NCI-H2081 treated with DMSO at 0.1 percent for 48 hours (cell line): ENCODE measurements at regions not wholly inside any gene's neighbourhood (a gene's known extent, or its start where the extent isn't known, plus 50 kb on each side); places are given as distances from the start of the nearest gene placed in this dataset.
"Not testable (repeated sequence)": the region's sequence is repeated elsewhere in the genome, so short reads cannot be mapped to it uniquely, and the experiment has no call there.

Experiments used
- DNase-seq: peaks from one replicate; lab custom pipeline; 2025; lab: John Stamatoyannopoulos, UW

DNA sequence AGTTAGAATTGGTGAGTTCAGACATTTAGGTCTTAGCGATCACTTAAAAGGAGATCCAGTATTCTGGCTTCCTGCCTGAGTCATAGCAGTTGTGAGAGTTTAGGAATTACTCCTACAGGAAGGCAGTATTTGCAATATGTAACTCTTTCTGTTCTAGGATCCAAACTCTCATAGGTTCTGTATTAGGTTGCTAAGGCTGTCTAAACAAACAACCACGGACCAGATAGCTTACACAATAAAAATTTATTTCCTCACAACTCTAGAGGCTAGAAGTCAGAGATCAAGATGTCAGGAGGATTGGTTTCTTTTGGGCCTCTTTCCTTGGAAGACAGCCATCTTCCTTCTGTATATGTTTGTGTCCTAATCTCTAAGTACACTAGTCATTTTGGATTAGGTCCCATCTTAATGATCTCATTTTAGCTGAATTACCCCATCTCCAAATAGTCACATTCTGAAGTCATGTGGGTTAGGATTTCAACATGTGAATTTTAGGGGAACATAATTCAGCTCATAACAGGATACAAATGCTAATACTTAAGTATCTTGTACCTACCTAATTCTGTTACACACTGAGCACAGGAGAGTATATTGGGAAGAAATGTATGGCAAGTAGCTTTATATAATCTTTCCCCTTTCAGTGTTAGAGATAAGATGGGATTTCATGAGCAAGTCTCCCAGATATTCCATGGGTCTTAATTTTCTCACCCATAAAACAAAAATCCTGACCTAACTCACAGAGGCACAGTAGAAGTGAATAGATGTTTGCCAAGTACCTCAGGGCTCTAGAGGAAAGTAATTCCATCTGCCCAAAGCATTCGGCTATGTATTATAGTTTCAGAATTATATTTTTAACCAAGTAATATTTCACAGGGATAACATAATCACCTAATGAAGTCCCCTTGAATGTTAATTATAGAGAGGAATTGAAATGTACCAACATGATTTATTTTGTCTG lies 144.4 kb downstream of the PTBP2 start:
- DNase-seq = no peak

GRCh38 chr1:96872757-96873156 lies 151.2 kb downstream of the PTBP2 start:
- DNase-seq = no peak

DNA sequence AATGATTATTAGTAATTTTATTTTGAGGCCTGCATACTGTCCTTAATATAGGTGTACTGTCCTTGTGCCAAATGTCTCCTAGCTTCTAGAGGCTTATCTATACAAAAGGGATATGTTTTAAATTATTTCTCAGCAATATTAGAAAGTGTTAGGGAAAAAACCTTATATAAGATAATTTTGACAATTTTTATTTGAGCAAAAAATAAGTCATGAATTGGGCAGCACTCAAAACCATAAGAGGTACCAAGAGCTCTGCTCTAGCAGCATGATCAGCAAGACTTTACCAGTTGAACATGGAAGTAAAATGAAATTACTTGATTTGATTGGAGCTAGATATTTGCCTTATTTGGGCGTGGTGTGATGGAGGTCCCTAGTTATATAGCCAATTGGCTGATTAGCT lies 157.1 kb downstream of the PTBP2 start:
- no peak for DNase-seq

- DNase-seq = no peak
These were observed 159.0 kb downstream of the PTBP2 start for GRCh38 chr1:96880626-96881025.

DNA sequence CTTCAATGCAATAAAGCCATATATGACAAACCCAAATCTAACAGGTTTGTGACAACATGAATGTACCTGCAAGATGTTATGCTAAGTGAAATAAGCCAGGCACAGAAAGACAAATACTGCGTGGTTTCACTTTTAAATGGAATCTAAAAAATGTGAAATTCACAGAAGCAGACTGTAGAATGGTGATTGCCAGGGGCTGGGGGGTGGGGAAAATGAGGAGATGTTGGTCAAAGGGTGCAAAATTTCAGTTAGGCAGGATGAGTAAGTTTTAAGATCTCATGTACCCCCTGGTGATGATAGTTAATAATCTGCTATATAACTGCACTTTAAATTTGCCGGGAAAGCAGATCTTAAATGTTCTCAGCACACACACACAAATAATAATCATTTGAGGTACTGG lies 160.5 kb downstream of the PTBP2 start:
- no peak for DNase-seq

DNA sequence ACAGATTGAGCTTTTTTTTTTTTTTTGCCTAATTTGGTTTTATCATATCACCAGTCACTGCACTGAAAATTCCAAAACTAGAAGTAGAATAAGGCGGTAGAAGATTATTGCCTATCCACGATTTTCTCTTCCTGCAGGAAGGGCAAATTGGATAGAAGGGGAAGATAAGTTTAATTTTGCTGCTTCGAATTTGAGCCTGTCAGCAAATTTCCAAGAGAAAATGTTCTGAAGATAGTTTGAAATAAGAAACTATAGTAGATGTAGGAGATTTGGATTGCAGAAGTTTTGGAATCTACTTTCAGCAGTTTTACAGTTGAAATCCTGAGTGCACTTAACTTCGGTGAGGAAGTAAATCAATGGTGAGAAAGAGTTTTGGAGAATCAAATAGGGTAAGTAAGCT lies 164.9 kb downstream of the PTBP2 start:
- no peak for DNase-seq

DNA sequence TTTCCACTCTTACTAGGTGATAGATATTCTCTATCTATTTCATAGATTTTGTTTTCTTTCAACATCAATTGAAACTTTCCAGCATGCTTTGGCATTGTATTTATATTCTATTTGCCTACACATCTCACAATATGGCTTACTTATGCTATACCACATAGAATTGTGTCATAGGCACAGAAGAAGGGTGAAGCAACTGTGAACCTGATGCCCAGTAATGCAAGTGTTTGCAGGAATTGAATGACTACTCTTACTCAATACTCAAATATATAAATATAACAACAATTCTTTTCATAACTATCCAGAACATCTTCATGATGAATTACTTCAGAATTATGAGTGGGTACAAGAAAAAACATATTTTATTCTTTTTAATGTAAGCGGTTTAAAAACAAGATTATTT lies 165.9 kb downstream of the PTBP2 start:
- no peak for DNase-seq

DNA sequence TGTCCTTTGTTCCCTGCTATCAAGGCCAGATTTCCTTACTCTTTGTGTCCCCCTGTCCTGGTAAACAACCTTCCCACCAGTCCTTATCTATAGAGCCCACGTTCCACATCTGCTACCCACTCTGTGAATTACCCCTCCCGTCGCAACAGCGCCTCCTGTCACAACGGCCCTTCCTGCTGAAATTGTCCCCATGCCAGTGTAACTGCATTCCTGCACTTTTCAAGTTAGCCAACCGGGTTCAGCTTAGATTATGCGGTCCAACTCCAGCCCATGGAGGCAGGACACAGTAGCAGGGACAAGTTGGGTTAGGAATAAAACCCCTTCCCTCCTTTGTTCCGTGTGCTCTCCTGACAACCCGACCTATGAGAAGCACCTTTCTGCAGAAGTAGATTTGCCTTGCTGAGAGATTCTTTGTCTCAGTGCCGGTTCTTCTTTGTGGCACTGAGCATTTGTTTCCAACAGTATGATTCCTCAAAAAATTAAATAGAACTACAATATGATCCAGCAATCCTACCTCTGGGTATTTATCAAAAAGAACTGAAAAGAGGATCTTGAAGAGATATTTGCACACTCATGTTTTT lies 180.3 kb downstream of the PTBP2 start:
- DNase-seq = no peak

DNA sequence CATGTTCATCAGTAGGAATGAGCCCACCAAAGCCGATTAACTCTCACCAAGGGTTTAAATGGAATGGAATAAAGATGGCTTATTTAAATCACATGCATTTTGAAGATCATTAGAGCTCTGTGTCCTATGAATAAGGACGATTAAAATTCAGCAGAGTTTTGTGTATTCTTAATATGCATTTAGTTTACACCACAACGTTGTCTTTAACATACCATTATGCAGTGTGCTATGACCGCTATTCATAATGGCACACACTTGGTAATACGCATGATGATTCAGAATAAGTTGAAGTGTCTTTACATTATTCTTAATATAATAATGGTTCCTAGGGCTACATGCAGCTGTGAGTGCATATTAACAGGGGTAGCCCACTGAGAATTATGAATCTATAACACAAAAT lies 190.7 kb downstream of the PTBP2 start:
- DNase-seq = no peak

DNA sequence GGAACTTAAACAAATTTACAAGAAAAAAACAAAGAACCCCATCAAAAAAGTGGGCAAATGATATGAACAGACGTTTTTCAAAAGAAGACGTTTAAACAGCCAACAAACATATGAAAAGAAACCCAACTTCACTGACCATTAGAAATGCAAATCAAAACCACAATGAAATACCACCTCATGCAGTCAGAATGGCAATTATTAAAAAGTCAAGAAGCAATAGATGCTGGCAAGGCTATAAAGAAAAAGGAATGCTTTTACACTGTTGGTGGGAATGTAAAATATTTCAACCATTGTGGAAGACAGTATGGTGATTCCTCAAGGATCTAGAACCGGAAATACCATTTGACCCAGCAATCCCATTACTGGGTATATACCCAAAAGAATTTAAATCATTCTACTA lies 194.1 kb downstream of the PTBP2 start:
- DNase-seq = not testable (repeated sequence)

DNA sequence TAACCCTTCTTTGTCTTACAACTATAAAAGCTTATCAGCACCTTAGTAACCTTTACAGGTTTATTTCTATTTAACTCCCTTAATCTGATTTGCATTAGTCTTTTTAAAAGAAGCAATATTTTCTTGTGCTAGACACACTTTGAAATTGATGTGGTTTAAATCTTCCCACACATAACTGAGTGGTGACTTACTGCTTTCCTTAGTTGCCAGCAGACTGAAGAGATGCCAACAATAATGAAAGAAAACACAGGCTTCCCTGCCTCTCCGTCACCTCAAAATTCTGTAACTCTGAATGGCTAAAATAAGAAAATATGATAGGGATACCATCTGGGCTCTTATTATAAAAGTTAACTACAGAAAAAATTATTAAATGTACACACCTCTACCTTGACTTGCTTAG lies 196.8 kb downstream of the PTBP2 start:
- DNase-seq = no peak

DNA sequence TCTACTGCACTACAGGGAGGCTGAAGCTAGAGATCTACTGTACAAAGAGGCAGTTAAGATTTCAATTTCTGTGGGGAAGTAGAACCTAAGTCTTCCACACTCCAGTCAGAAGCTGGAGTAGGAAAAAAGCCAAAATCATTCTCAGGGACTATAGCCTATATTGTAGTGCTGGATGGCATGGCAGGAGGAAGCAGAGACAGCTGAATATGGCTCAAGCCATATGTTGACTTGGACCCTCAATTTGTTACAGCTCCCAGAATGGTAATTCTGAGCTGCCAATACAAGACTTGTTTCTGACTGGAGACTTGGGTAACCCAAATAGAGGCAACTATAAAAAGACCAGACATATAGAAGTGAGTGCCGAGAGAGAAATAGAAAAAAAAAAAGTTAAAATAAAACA lies 200.6 kb downstream of the PTBP2 start:
- DNase-seq = no peak

- DNase-seq = no peak
These were observed 202.2 kb downstream of the PTBP2 start for GRCh38 chr1:96923753-96924152.

- DNase-seq = no peak
These were observed 204.6 kb downstream of the PTBP2 start for GRCh38 chr1:96926176-96926575.

DNA sequence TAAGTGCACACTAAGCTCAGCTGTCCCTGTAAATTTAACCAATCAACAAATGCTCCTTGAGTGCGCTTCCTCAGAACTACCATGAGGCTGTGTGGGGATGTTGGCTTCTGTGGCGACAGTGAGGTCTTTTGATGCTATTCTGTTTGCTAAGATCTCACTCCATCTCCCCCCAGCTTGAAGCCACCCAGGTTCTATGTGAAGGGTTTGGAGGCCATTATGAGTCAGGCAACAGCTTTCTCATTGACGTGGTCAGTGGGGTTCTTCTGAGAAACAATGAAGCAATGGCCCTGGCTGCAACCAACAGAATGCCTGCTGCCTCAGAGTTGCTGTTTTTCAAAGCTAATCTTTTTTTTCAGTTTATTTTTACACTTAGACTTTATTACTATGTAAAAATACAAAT lies 205.5 kb downstream of the PTBP2 start:
- no peak for DNase-seq

DNA sequence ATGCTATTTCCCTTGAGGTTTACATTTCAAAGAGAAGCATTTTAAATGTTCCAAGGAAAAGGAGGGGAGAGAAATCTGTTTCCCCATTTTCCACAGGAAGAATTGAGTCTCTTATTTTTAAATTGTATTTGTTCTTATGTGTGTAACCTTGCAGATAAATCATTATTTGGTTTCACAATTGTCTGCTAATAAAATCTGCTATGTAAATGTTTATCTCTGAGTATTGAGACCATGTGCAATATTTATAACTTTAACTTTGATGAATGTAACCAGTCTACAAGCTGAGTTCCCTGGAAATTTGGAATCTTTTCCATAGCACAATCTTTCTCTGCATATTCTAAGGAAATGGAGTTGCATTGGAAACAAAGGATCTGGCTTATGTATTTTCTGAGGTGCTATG lies 209.6 kb downstream of the PTBP2 start:
- DNase-seq = no peak

- no peak for DNase-seq
These were observed 212.7 kb downstream of the PTBP2 start for GRCh38 chr1:96934282-96934681.

GRCh38 chr1:96944432-96945092 lies 223.0 kb downstream of the PTBP2 start:
- no peak for DNase-seq

GRCh38 chr1:96945509-96946084 lies 224.0 kb downstream of the PTBP2 start:
- DNase-seq = no peak

DNA sequence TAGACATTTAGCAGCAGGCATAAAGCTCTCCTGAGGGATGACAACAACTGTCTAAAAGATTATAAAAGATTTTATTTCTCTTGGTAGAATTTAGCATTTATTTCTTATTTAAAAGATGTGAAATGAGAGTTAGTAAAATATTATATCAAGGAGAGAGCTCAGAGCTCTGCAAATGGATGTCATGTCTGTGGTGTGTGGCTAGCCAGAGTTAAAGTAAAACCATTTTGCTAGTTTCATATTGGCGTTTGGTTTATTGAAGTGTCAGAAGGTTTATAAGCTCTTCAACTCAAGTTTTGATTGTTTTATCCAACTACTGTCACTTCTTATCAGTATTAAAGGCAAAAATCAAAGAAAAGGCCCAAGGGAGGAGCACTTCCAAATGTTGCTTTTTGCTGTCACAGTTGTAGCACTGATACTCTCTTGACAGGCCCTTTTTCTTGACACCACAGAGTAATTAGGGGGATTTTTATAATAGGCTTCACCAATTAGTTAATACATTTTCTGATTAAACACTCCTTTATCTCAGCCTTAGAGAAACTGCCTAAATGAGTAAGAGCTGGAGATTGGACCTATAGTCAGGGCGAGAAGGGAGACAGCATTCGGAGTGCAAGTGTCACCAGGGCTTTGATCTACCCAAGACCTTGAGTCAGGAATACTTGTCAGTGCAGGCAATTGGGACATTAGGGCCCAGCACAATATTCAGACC lies 233.9 kb downstream of the PTBP2 start:
- no peak for DNase-seq

GRCh38 chr1:96962216-96962615 lies 240.6 kb downstream of the PTBP2 start:
- DNase-seq = no peak

GRCh38 chr1:96962751-96963211 lies 241.2 kb downstream of the PTBP2 start:
- DNase-seq = no peak
